GM18505 (cell line): ENCODE measurements at regions not wholly inside any gene's neighbourhood (a gene's known extent, or its start where the extent isn't known, plus 50 kb on each side); places are given as distances from the start of the nearest gene placed in this dataset.

Experiments used
- ATAC-seq: cut with Tn5 transposase; IDR thresholded peaks from one replicate; pipeline ENCODE4 v1.9.1; 2021; ENCODE audit not compliant: unreplicated experiment
- POLR2A ChIP-seq: IDR thresholded peaks from 4 replicates; pipeline ENCODE4 v1.6.1; 2011; ENCODE audit warnings: borderline replicate concordance; ENCODE audit not compliant: insufficient read depth, insufficient read length; ENCODE audit errors: extremely low read depth

- ATAC-seq, result no peak
These were observed 141.6 kb upstream of the CYP1B1 start for GRCh38 chr2:38217401-38218188.

GRCh38 chr2:38216886-38217285 is 140.9 kb upstream of the CYP1B1 start:
- no peak for ATAC-seq
- TF ChIP-seq POLR2A, result no peak

More at GRCh38 chr2:38217401-38218188, 141.6 kb upstream of the CYP1B1 start:
- TF ChIP-seq POLR2A, result no peak

GRCh38 chr2:38215993-38216392 is 140.0 kb upstream of the CYP1B1 start:
- no peak for TF ChIP-seq POLR2A
- ATAC-seq, result no peak

GRCh38 chr2:38215522-38215921 is 139.6 kb upstream of the CYP1B1 start:
- no peak for TF ChIP-seq POLR2A
- no peak for ATAC-seq

GRCh38 chr2:38214209-38214717 is 138.3 kb upstream of the CYP1B1 start:
- no peak for TF ChIP-seq POLR2A
- no peak for ATAC-seq

- ATAC-seq, result no peak
- no peak for TF ChIP-seq POLR2A
These were observed 137.7 kb upstream of the CYP1B1 start for GRCh38 chr2:38213619-38214167.

- ATAC-seq, result no peak
- TF ChIP-seq POLR2A, result no peak
These were observed 136.4 kb upstream of the CYP1B1 start for GRCh38 chr2:38212312-38212711.

GRCh38 chr2:38207168-38207567 is 131.2 kb upstream of the CYP1B1 start:
- ATAC-seq, result no peak
- TF ChIP-seq POLR2A, result no peak

GRCh38 chr2:38203446-38203810 is 127.5 kb upstream of the CYP1B1 start:
- ATAC-seq, result no peak
- TF ChIP-seq POLR2A, result no peak

GRCh38 chr2:38202713-38203445 is 126.9 kb upstream of the CYP1B1 start:
- no peak for ATAC-seq
- TF ChIP-seq POLR2A, result no peak

- TF ChIP-seq POLR2A, result no peak
- ATAC-seq, result no peak
These were observed 125.8 kb upstream of the CYP1B1 start for GRCh38 chr2:38201784-38202183.

GRCh38 chr2:38200598-38200997 is 124.6 kb upstream of the CYP1B1 start:
- no peak for ATAC-seq
- no peak for TF ChIP-seq POLR2A

- ATAC-seq, result no peak
- TF ChIP-seq POLR2A, result no peak
These were observed 123.2 kb upstream of the CYP1B1 start for GRCh38 chr2:38199127-38199526.

- no peak for TF ChIP-seq POLR2A
- ATAC-seq, result no peak
These were observed 118.8 kb upstream of the CYP1B1 start for GRCh38 chr2:38194751-38195150.

- no peak for ATAC-seq
- no peak for TF ChIP-seq POLR2A
These were observed 117.0 kb upstream of the CYP1B1 start for GRCh38 chr2:38192976-38193375.

- no peak for ATAC-seq
- TF ChIP-seq POLR2A, result no peak
These were observed 116.1 kb upstream of the CYP1B1 start for GRCh38 chr2:38192046-38192445.
